ENCODE measurements at regions not wholly inside any gene's neighbourhood (a gene's known extent, or its start where the extent isn't known, plus 50 kb on each side); places are given as distances from the start of the nearest gene placed in this dataset.

GRCh38 chr17:71276079-71276478, 844.7 kb upstream of the SOX9 start:
- no peaks in the 10 kb centered on the region for H3K23me2 ChIP-seq (ENCODE audit: low read depth, low read length)
- no peaks in the 10 kb centered on the region for H3K36me3 ChIP-seq (ENCODE audit: control insufficient read depth in 2 of 4, insufficient read depth in 4 of 4, low read length in 3 of 4)
- no peak overlapping the region for H2BK5ac ChIP-seq (ENCODE audit: low read depth, low read length)
- H3K79me2 ChIP-seq (ENCODE audit: control insufficient read depth in 1 of 2, insufficient read depth in 2 of 2, low read length in 2 of 2): no peaks in the 10 kb centered on the region
- no peak overlapping the region for H4K91ac ChIP-seq (replicated peaks; ENCODE audit: insufficient read length, low read length)
- no peak overlapping the region for H2AFZ ChIP-seq (ENCODE audit: low read length)
- H3K4me1 ChIP-seq (replicated peaks in 1 of 4; ENCODE audit: control insufficient read depth in 3 of 4, insufficient read depth in 4 of 4, low read length in 3 of 4): no peaks in the 10 kb centered on the region
- H3K9ac ChIP-seq (replicated peaks in 1 of 4; ENCODE audit: extremely low read depth in 1 of 4, low read depth in 3 of 4, low read length in 3 of 4): no peak overlapping the region
- no peak overlapping the region for H2BK12ac ChIP-seq (ENCODE audit: low read depth, low read length)
- H3K79me1 ChIP-seq (ENCODE audit: low read depth, low read length): no peaks in the 10 kb centered on the region
- H2BK15ac ChIP-seq (ENCODE audit: low read length): no peak overlapping the region; the same call in 1 of the 2 replicates
- no peak overlapping the region for H3K4ac ChIP-seq (replicated peaks; ENCODE audit: insufficient read length, low read depth, low read length)
- no peak for FAIRE-seq
- H4K8ac ChIP-seq (ENCODE audit: extremely low read depth, insufficient read depth, low read length): no peak overlapping the region
- H4K5ac ChIP-seq (ENCODE audit: insufficient read length, low read depth, low read length): no peak overlapping the region
- H3K56ac ChIP-seq (replicated peaks; ENCODE audit: insufficient read length, low read depth, low read length): no peak overlapping the region
- no peak overlapping the region for H3K4me2 ChIP-seq (ENCODE audit: insufficient read depth in 1 of 2, low read depth in 2 of 2, low read length in 2 of 2)
- no peak for DNase-seq (ENCODE audit: low read depth in 1 of 2, low spot score in 2 of 2)
- no peak overlapping the region for H2BK120ac ChIP-seq (replicated peaks; ENCODE audit: low read depth, low read length)
- no peaks in the 10 kb centered on the region for H3K27me3 ChIP-seq (replicated peaks in 1 of 4; ENCODE audit: control insufficient read depth in 3 of 4, extremely low read depth in 1 of 4, insufficient read depth in 3 of 4, low read length in 3 of 4)
- H3K18ac ChIP-seq (ENCODE audit: extremely low read depth, low read length): no peak overlapping the region
- 93% methylated on average over 6 of the region's 6 CpGs; no CpG with 5 or more reads in 1 of the 2 experiments for WGBS, 2 experiments (ENCODE audit: extremely low coverage in 1 of 2, insufficient coverage in 1 of 2, insufficient read length in 1 of 2, insufficient replicate concordance in 2 of 2, low coverage in 1 of 2, low lambda C conversion rate in 2 of 2, missing lambda C conversion rate in 1 of 2)
- POLR2A ChIA-PET (ENCODE audit: partially characterized antibody): no interaction called here
- H3K4me3 ChIP-seq (ENCODE audit: extremely low read depth in 1 of 4, insufficient read depth in 2 of 4, low read depth in 3 of 4, low read length in 4 of 4): no peak overlapping the region
- H4K20me1 ChIP-seq (replicated peaks in 1 of 2; ENCODE audit: control insufficient read depth in 1 of 2, insufficient read depth in 2 of 2, low read length in 2 of 2): no peaks in the 10 kb centered on the region
- H2BK20ac ChIP-seq (ENCODE audit: low read length): no peak overlapping the region
- no peak overlapping the region for H2AK5ac ChIP-seq (ENCODE audit: low read depth, low read length)
- no peak overlapping the region for H3K27ac ChIP-seq (ENCODE audit: low read depth, low read length)
- H3K9me3 ChIP-seq (ENCODE audit: insufficient read depth in 2 of 2, low read depth in 1 of 2, low read length in 1 of 2): no peaks in the 10 kb centered on the region
- H3K23ac ChIP-seq (ENCODE audit: insufficient read length): no peak overlapping the region
- no peak overlapping the region for H3K14ac ChIP-seq (ENCODE audit: insufficient read length)
- CTCF ChIA-PET (ENCODE audit: partially characterized antibody): no interaction called here
- no peak for TF ChIP-seq POLR2A (IDR thresholded peaks at IDR 0.05; ENCODE audit: control extremely low read depth in 1 of 2, low read depth in 2 of 2, low read length in 2 of 2)
- no peak for TF ChIP-seq PHF8 (conservative IDR thresholded peaks at IDR 0.05; ENCODE audit: low read depth, low read length)
- no peak for TF ChIP-seq NRF1 (IDR thresholded peaks at IDR 0.05; ENCODE audit: low read depth, low read length)
- no peak for TF ChIP-seq TCF12 (IDR thresholded peaks at IDR 0.05; ENCODE audit: low read depth, low read length)
- no peak for TF ChIP-seq FOSL1 (IDR thresholded peaks at IDR 0.05; ENCODE audit: insufficient read depth, low read depth, low read length)
- TF ChIP-seq JUND (IDR thresholded peaks at IDR 0.05; ENCODE audit: low read length): no peak
- no peak for TF ChIP-seq SIN3A (conservative IDR thresholded peaks at IDR 0.05 in 1 of 2, IDR thresholded peaks at IDR 0.05 in 1 of 2; ENCODE audit: low read depth in 1 of 2, low read length in 2 of 2)
- no peak for TF ChIP-seq TBP (IDR thresholded peaks at IDR 0.05; ENCODE audit: low read depth, low read length)
- TF ChIP-seq BRCA1 (IDR thresholded peaks at IDR 0.05; ENCODE audit: low read depth, low read length): no peak
- TF ChIP-seq, protein P1, sequence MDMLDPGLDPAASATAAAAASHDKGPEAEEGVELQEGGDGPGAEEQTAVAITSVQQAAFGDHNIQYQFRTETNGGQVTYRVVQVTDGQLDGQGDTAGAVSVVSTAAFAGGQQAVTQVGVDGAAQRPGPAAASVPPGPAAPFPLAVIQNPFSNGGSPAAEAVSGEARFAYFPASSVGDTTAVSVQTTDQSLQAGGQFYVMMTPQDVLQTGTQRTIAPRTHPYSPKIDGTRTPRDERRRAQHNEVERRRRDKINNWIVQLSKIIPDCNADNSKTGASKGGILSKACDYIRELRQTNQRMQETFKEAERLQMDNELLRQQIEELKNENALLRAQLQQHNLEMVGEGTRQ (IDR thresholded peaks at IDR 0.05; ENCODE audit: low read length): no peak
- no peak for TF ChIP-seq CREB1 (IDR thresholded peaks at IDR 0.05)
- no peak for TF ChIP-seq GABPA (IDR thresholded peaks at IDR 0.05; ENCODE audit: borderline replicate concordance, insufficient read depth, low read length)
- no peak for TF ChIP-seq SIRT6 (IDR thresholded peaks at IDR 0.05; ENCODE audit: low read length)
- TF ChIP-seq GTF2F1 (IDR thresholded peaks at IDR 0.05; ENCODE audit: borderline replicate concordance, low read depth, low read length): no peak
- TF ChIP-seq E2F6 (IDR thresholded peaks at IDR 0.05): no peak
